Hepatocyte (in vitro differentiated cells): ENCODE measurements at regions not wholly inside any gene's neighbourhood (a gene's known extent, or its start where the extent isn't known, plus 50 kb on each side); places are given as distances from the start of the nearest gene placed in this dataset.

Source experiments
- EZH2 ChIP-seq: fragments of 200-600 bp; sonication (generic); IDR thresholded peaks from 2 replicates; pipeline ENCODE4 v1.6.1; 2016; ENCODE audit warnings: antibody characterized with exemption, mild to moderate bottlenecking, borderline replicate concordance
- TF ChIP-seq, protein P1 (sequence below): fragments of 200-600 bp; sonication (generic); IDR thresholded peaks from 2 replicates; pipeline ENCODE4 v1.5.1; 2016; ENCODE audit warnings: antibody characterized with exemption, mild to moderate bottlenecking; ENCODE audit not compliant: poor library complexity

DNA sequence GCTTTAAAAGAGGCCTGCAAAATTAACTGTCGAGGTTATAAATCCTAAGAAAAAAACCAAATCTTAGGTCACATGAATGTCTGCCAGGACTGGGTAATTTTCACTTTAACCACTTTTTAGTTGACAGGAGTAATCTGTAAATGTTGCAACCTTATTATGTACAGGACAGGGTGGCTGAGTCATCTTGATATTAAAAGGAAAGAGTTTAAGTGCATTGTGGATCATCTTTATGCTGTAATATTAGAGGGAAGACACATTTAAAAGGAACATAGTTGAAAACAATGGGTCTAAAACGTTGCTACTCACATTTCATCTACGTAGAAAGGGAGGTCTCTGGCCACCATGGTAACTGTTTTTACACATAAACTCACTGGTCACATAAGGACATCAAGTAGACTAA lies 115.5 kb downstream of the LSMEM1 start:
- TF ChIP-seq, protein P1, sequence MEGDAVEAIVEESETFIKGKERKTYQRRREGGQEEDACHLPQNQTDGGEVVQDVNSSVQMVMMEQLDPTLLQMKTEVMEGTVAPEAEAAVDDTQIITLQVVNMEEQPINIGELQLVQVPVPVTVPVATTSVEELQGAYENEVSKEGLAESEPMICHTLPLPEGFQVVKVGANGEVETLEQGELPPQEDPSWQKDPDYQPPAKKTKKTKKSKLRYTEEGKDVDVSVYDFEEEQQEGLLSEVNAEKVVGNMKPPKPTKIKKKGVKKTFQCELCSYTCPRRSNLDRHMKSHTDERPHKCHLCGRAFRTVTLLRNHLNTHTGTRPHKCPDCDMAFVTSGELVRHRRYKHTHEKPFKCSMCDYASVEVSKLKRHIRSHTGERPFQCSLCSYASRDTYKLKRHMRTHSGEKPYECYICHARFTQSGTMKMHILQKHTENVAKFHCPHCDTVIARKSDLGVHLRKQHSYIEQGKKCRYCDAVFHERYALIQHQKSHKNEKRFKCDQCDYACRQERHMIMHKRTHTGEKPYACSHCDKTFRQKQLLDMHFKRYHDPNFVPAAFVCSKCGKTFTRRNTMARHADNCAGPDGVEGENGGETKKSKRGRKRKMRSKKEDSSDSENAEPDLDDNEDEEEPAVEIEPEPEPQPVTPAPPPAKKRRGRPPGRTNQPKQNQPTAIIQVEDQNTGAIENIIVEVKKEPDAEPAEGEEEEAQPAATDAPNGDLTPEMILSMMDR: no peak
- no peak for TF ChIP-seq EZH2
